Sigmoid colon (tissue), 6 donors: ENCODE measurements at regions not wholly inside any gene's neighbourhood (a gene's known extent, or its start where the extent isn't known, plus 50 kb on each side); places are given as distances from the start of the nearest gene placed in this dataset.
"Not testable (repeated sequence)": the region's sequence is repeated elsewhere in the genome, so short reads cannot be mapped to it uniquely, and the experiment has no call there.

ENCODE experiments used
- DNase-seq: peaks from one replicate; pipeline ENCODE4 v3.0.0-alpha.2; 2019
- H3K27ac ChIP-seq, 4 donors: fragments of 200-600 bp; sonication (generic); one replicate each; pipeline ENCODE4 v1.5.1; 2016 to 2019; ENCODE audit warnings: mild to moderate bottlenecking in 1 of 4
- H3K27me3 ChIP-seq, 3 donors: fragments of 200-600 bp; sonication (generic); one replicate each; pipeline ENCODE4 v1.5.1; 2019; ENCODE audit warnings: mild to moderate bottlenecking in 1 of 3
- H3K36me3 ChIP-seq, 4 donors: fragments of 200-600 bp; sonication (generic); one replicate each; pipeline ENCODE4 v1.5.1; 2016 to 2019
- H3K4me1 ChIP-seq, 4 donors: fragments of 200-600 bp; sonication (generic); one replicate each; pipeline ENCODE4 v1.5.1; 2017 to 2019
- H3K4me3 ChIP-seq, 4 donors: fragments of 200-600 bp; sonication (generic); one replicate each; pipeline ENCODE4 v1.5.1; 2017 to 2019; ENCODE audit warnings: mild to moderate bottlenecking in 2 of 4, moderate library complexity in 1 of 4
- H3K9me3 ChIP-seq, 4 donors: fragments of 200-600 bp in 3 of 4; sonication (generic) in 3 of 4; one replicate each; pipeline versions ENCODE4 v1.5.1 to v1.6.1; 2013 to 2019
- EP300 ChIP-seq, 4 donors: sonication (generic); formaldehyde crosslinking; IDR thresholded peaks; one replicate each; pipeline ENCODE4 v1.6.1; 2017; ENCODE audit warnings: antibody characterized with exemption in 4 of 4
- POLR2A ChIP-seq, 2 donors: fragments of 450-650 bp; IDR thresholded peaks; one replicate each; pipeline ENCODE4 v1.6.1; 2016; ENCODE audit warnings: antibody characterized with exemption in 2 of 2, mild to moderate bottlenecking in 2 of 2, moderate library complexity in 2 of 2
- POLR2AphosphoS5 ChIP-seq, 4 donors: sonication (generic); formaldehyde crosslinking; IDR thresholded peaks; one replicate each; pipeline ENCODE4 v1.6.1; 2017; ENCODE audit warnings: antibody characterized with exemption in 4 of 4
- WGBS, 2 donors: extraction: QIAGEN DNeasy Blood & Tissue Kit; methylation state at CpG; one replicate each; pipeline ENCODE4 v1.1.7; 2013; 5-methylcytosine and 5-hydroxymethylcytosine counted together
- intact Hi-C: fragments of 100-400 bp; cut with DNase I; formaldehyde crosslinking; loops from one replicate; pipeline ENCODE4 v1.15.1; 2023
- TF ChIP-seq, protein P1 (sequence below), 4 experiments: fragments of 450-650 bp in 3 of 4; fragments of 200-600 bp in 1 of 4; IDR thresholded peaks; one replicate each; pipeline ENCODE4 v1.5.1; 2016 to 2019; ENCODE audit warnings: antibody characterized with exemption in 4 of 4, mild to moderate bottlenecking in 3 of 4, moderate library complexity in 2 of 4
- donor health status: healthy with polysubstance abuse.
- donor health status: healthy.

DNA sequence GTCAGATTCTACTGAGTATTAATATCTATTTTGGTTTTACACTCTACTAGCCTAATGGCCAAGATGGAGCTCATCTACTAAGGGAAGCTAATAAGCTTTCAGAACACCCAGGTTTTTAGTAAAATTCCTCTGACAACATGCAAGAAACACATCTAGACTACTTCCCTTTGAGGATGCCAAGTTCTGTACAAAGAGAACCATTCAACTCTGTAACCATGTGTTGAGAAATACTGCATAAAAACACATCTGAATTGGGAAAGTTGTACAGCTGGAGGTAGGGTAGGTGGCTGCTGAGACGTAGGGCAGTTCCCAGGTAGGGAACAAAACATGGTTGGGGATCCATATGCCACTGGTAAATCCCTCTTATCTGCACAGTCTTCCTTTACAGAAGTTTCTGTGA is 66.2 kb downstream of the SC5D start:
- DNase-seq, result no peak
- intact Hi-C loops, result no loop called here
- no peak overlapping the region for H3K27ac ChIP-seq
- no peaks in the 10 kb centered on the region for H3K36me3 ChIP-seq
- no peaks in the 10 kb centered on the region for H3K9me3 ChIP-seq
- H3K4me3 ChIP-seq, result no peak overlapping the region
- no peaks in the 10 kb centered on the region for H3K27me3 ChIP-seq
- no peaks in the 10 kb centered on the region for H3K4me1 ChIP-seq
- 30 to 63% methylated on average over 1 of the region's 1 CpG for WGBS, 2 donors
- TF ChIP-seq, protein P1, sequence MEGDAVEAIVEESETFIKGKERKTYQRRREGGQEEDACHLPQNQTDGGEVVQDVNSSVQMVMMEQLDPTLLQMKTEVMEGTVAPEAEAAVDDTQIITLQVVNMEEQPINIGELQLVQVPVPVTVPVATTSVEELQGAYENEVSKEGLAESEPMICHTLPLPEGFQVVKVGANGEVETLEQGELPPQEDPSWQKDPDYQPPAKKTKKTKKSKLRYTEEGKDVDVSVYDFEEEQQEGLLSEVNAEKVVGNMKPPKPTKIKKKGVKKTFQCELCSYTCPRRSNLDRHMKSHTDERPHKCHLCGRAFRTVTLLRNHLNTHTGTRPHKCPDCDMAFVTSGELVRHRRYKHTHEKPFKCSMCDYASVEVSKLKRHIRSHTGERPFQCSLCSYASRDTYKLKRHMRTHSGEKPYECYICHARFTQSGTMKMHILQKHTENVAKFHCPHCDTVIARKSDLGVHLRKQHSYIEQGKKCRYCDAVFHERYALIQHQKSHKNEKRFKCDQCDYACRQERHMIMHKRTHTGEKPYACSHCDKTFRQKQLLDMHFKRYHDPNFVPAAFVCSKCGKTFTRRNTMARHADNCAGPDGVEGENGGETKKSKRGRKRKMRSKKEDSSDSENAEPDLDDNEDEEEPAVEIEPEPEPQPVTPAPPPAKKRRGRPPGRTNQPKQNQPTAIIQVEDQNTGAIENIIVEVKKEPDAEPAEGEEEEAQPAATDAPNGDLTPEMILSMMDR (IDR thresholded peaks at IDR 0.05), result no peak

DNA sequence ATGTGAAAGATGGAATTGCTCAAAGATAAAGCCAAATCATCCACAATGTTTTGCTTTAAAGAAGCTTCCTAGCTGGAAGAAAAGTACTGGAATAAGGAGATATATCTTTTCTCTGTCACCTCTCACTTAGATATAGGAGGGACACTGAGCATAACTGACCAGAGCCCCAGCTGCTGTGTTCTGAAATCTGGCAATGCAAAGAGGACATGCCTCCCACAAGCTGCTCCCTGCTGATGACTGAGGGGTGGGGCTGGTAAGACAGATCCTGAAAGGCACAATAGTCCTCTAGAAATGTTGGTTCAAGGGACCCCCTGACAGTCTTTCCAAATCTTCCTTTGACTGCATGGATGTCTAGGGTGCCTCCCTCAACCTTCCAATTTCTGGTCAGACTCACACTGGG is 67.0 kb downstream of the SC5D start:
- no peaks in the 10 kb centered on the region for H3K4me1 ChIP-seq
- no peaks in the 10 kb centered on the region for H3K9me3 ChIP-seq
- H3K27ac ChIP-seq, result no peak overlapping the region
- intact Hi-C loops, result no loop called here
- H3K27me3 ChIP-seq, result no peaks in the 10 kb centered on the region
- DNase-seq, result no peak
- no peak for TF ChIP-seq POLR2A (IDR thresholded peaks at IDR 0.05)
- TF ChIP-seq POLR2AphosphoS5 (IDR thresholded peaks at IDR 0.05), result no peak
- TF ChIP-seq EP300 (IDR thresholded peaks at IDR 0.05), result no peak
- TF ChIP-seq, protein P1 (IDR thresholded peaks at IDR 0.05), result no peak
- H3K4me3 ChIP-seq, result no peak overlapping the region
- no peaks in the 10 kb centered on the region for H3K36me3 ChIP-seq

DNA sequence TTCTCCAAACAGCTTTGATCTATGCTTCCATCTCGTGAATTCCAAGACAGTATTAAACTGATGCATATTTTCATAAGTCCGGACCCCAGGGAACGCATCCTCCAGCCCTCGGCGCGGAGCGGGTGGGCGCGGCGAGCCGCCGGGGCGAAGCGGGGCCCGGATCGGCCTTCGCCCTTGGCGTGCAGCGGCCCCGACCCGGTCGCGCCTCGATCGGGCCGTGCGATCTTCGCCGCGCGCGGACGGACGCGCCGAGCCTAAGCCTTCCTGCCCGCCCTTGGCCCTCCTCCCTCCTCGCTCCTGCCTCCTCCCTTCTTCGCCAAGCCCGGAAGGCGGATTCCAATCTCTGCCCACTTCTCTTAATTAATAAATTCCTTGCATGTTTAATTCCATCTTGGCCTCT is 70.4 kb downstream of the SC5D start:
- WGBS, 2 donors, result 97% methylated on average over 41 of the region's 41 CpGs

DNA sequence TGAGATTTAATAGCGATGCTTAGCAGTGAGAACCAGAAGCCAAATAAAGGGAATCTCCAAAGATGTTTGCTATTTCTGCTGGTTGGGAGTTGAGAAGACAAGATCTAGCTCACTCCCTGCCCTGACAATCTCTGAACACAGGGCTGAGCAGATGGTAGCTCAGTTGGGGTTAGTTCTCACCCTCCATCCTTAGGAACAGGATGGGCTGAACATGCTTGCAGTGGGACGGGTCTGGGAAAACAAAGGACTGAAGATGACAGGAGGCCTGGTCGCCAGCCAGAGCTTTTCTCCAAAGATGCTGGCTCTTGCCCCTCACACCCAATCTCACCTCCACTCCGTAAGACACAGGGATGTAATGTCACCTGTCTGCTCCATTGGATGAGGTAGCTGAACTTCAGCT is 72.7 kb downstream of the SC5D start:
- Histone ChIP-seq H3K36me3 (no peaks in the 10 kb centered on the region), H3K9me3 (no peaks in the 10 kb centered on the region), H3K27me3 (no peaks in the 10 kb centered on the region), H3K4me1 (peaks cover 0 to 19% (median 15%) of the 10 kb centered on the region in 4 donors), H3K4me3 (no peak overlapping the region), H3K27ac (no peak overlapping the region)
- intact Hi-C loops, result no loop called here
- 92 to 94% methylated on average over 4 of the region's 4 CpGs for WGBS, 2 donors
- DNase-seq, result no peak
- no peak for TF ChIP-seq POLR2A (IDR thresholded peaks at IDR 0.05)
- no peak for TF ChIP-seq EP300 (IDR thresholded peaks at IDR 0.05)
- TF ChIP-seq, protein P1 (IDR thresholded peaks at IDR 0.05), result no peak
- TF ChIP-seq POLR2AphosphoS5 (IDR thresholded peaks at IDR 0.05), result no peak

More for the DNA sequence above, 70.4 kb downstream of the SC5D start:
- H3K9me3 ChIP-seq, H3K27me3 ChIP-seq, H3K36me3 ChIP-seq, intact Hi-C loops, H3K4me3 ChIP-seq, H3K27ac ChIP-seq, DNase-seq: not testable (repeated sequence)
- H3K4me1 ChIP-seq, result peaks cover 0 to 18% (median 15%) of the 10 kb centered on the region in 4 donors

DNA sequence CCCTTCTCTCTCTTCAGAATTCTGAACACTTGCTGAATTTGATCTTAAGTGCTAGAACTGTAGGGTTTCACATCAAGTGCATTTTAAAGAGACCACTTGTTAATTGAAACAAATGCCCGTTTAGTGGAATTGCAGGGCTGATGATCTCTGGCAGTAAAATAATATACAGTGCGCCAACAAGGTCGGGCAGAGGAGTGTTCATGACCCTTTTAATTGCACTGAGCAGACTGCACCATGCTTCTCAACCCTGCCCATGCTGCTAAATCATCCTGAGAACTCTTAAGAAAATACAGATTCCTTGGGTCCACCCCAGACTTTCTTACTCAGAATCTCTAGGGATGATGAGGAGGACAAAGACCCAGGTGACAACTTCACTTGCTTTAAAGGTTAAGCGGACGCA is 73.5 kb downstream of the SC5D start:
- Histone ChIP-seq H3K4me3 (no peak overlapping the region), H3K36me3 (no peaks in the 10 kb centered on the region), H3K9me3 (no peaks in the 10 kb centered on the region), H3K27me3 (no peaks in the 10 kb centered on the region), H3K4me1 (peaks cover 0 to 19% (median 15%) of the 10 kb centered on the region in 4 donors), H3K27ac (no peak overlapping the region)
- 54 to 82% methylated on average over 5 of the region's 5 CpGs for WGBS, 2 donors
- intact Hi-C loops, result no loop called here
- TF ChIP-seq POLR2A (IDR thresholded peaks at IDR 0.05) (no peak), POLR2AphosphoS5 (IDR thresholded peaks at IDR 0.05) (no peak), EP300 (IDR thresholded peaks at IDR 0.05) (no peak)
- TF ChIP-seq, protein P1 (IDR thresholded peaks at IDR 0.05), result no peak
- DNase-seq, result no peak
